Keratinocyte (primary cell): ENCODE measurements at regions not wholly inside any gene's neighbourhood (a gene's known extent, or its start where the extent isn't known, plus 50 kb on each side); places are given as distances from the start of the nearest gene placed in this dataset.

Experiments
- EZH2 ChIP-seq: IDR thresholded peaks from one replicate; pipeline ENCODE4 v1.6.1; 2012; ENCODE audit warnings: inconsistent platforms, mild to moderate bottlenecking, low read length, moderate library complexity
- TF ChIP-seq, protein P1 (sequence below), 3 experiments: IDR thresholded peaks in 1 of 3; conservative IDR thresholded peaks in 1 of 3; optimal IDR thresholded peaks in 1 of 3; 2 replicates in 2 of 3; 3 replicates in 1 of 3; pipeline versions ENCODE3 to v1.5.1; 2011; ENCODE audit warnings: low read length in 3 of 3, mild to moderate bottlenecking in 3 of 3, moderate library complexity in 2 of 3, control low read depth in 1 of 3, inconsistent platforms in 1 of 3; ENCODE audit not compliant: insufficient read depth in 2 of 3; ENCODE audit errors: extremely low read depth in 1 of 3

DNA sequence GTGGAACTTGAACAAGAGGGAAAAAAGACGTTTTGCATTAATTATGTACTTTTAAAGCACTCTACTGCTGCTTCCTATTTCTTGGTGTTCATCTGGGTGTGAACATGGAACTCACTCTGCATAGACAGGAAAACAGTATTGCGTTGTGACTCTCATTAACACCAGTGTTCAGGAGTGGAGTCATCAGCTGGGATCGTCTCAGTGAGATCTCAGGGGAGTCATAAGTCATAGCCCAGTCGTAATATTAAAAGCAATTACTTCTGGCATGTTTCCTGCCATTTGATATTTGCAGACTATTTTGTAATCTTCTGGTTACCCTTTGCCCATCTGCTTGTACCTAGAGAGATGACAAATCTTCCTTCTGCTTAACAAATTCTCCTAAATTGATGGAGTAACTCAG lies 462.0 kb upstream of the ATP11B start:
- TF ChIP-seq, protein P1, sequence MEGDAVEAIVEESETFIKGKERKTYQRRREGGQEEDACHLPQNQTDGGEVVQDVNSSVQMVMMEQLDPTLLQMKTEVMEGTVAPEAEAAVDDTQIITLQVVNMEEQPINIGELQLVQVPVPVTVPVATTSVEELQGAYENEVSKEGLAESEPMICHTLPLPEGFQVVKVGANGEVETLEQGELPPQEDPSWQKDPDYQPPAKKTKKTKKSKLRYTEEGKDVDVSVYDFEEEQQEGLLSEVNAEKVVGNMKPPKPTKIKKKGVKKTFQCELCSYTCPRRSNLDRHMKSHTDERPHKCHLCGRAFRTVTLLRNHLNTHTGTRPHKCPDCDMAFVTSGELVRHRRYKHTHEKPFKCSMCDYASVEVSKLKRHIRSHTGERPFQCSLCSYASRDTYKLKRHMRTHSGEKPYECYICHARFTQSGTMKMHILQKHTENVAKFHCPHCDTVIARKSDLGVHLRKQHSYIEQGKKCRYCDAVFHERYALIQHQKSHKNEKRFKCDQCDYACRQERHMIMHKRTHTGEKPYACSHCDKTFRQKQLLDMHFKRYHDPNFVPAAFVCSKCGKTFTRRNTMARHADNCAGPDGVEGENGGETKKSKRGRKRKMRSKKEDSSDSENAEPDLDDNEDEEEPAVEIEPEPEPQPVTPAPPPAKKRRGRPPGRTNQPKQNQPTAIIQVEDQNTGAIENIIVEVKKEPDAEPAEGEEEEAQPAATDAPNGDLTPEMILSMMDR (optimal IDR thresholded peaks at IDR 0.05 in 1 of 3, IDR thresholded peaks at IDR 0.05 in 1 of 3, conservative IDR thresholded peaks at IDR 0.05 in 1 of 3; ENCODE audit: extremely low read depth in 1 of 3, insufficient read depth in 2 of 3, low read length in 3 of 3) = no peak
- no peak for TF ChIP-seq EZH2
